WTC11 (cell line): ENCODE measurements at regions not wholly inside any gene's neighbourhood (a gene's known extent, or its start where the extent isn't known, plus 50 kb on each side); places are given as distances from the start of the nearest gene placed in this dataset.

ENCODE experiments used
- ATAC-seq: fragments of 200-7000 bp; cut with Tn5 transposase; 2 replicates; pipeline ENCODE4 v1.10.0; 2021; ENCODE audit warnings: mild to moderate bottlenecking, moderate library complexity
- CTCF ChIA-PET: fragments of 300-600 bp; sonication (Branson Sonifier 250); formaldehyde crosslinking; loops from one replicate; lab custom pipeline; 2021; ENCODE audit warnings: antibody characterized with exemption; lab: Charles Lee
- POLR2A ChIA-PET: fragments of 350-600 bp; sonication (Branson Sonifier 250); formaldehyde crosslinking; loops from one replicate; lab custom pipeline; 2021; ENCODE audit warnings: antibody characterized with exemption; lab: Charles Lee
- DNase-seq: peaks from one replicate; pipeline ENCODE4 v3.0.0; 2021; ENCODE audit warnings: low spot score
- H3K27ac Mint-ChIP-seq: 2 replicates; pipeline ENCODE4 v1.8.0; 2021; ENCODE audit warnings: mixed read lengths
- H3K27me3 Mint-ChIP-seq: 2 replicates; pipeline ENCODE4 v1.8.0; 2021; ENCODE audit warnings: low read depth, mild to moderate bottlenecking, moderate library complexity, mixed read lengths
- H3K36me3 Mint-ChIP-seq: 2 replicates; pipeline ENCODE4 v1.8.0; 2021; ENCODE audit warnings: mixed read lengths
- H3K4me1 Mint-ChIP-seq: 2 replicates; pipeline ENCODE4 v1.8.0; 2022; ENCODE audit warnings: mixed read lengths
- H3K4me3 Mint-ChIP-seq: 2 replicates; pipeline ENCODE4 v1.8.0; 2021; ENCODE audit warnings: mild to moderate bottlenecking, moderate library complexity, mixed read lengths
- H3K9me3 Mint-ChIP-seq: 2 replicates; pipeline ENCODE4 v1.8.0; 2021; ENCODE audit warnings: mixed read lengths
- AFF4 ChIP-seq: sonication (generic); formaldehyde crosslinking; IDR thresholded peaks from 2 replicates; pipeline ENCODE4 v1.8.1; 2023; ENCODE audit warnings: mild to moderate bottlenecking, missing genetic modification reagents, borderline replicate concordance
- ATF3 ChIP-seq: sonication (generic); formaldehyde crosslinking; conservative IDR thresholded peaks from 2 replicates; pipeline ENCODE4 v1.8.1; 2022; ENCODE audit warnings: mild to moderate bottlenecking, missing genetic modification reagents
- CREM ChIP-seq: sonication (generic); formaldehyde crosslinking; IDR thresholded peaks from 2 replicates; pipeline ENCODE4 v1.8.1; 2022; ENCODE audit warnings: mild to moderate bottlenecking, missing genetic modification reagents, moderate library complexity
- EMX1 ChIP-seq: fragments of 250-450 bp; sonication (Bioruptor Pico); IDR thresholded peaks from 2 replicates; pipeline ENCODE4 v1.8.0; 2021; ENCODE audit warnings: mild to moderate bottlenecking
- IRF2 ChIP-seq: sonication (generic); formaldehyde crosslinking; IDR thresholded peaks from 2 replicates; pipeline ENCODE4 v1.8.0; 2022; ENCODE audit warnings: low read depth, missing genetic modification reagents, borderline replicate concordance
- PREB ChIP-seq: sonication (generic); formaldehyde crosslinking; IDR thresholded peaks from 2 replicates; pipeline ENCODE4 v1.8.1; 2022; ENCODE audit warnings: mild to moderate bottlenecking, missing genetic modification reagents, moderate library complexity, borderline replicate concordance
- ZMAT4 ChIP-seq: fragments of 250-450 bp; sonication (Bioruptor Pico); IDR thresholded peaks from 2 replicates; pipeline ENCODE4 v1.9.0; 2021; ENCODE audit warnings: mild to moderate bottlenecking
- ZNF138 ChIP-seq: sonication (generic); formaldehyde crosslinking; conservative IDR thresholded peaks from 2 replicates; pipeline ENCODE4 v1.8.1; 2022; ENCODE audit warnings: mild to moderate bottlenecking, moderate library complexity, missing genetic modification reagents
- ZNF396 ChIP-seq: fragments of 250-450 bp; sonication (Bioruptor Pico); IDR thresholded peaks from 2 replicates; pipeline ENCODE4 v1.8.0; 2021; ENCODE audit warnings: mild to moderate bottlenecking, moderate library complexity, borderline replicate concordance
- ZNF425 ChIP-seq: fragments of 250-450 bp; sonication (Bioruptor Pico); conservative IDR thresholded peaks from 2 replicates; pipeline ENCODE4 v1.9.0; 2021; ENCODE audit warnings: mild to moderate bottlenecking
- ZNF532 ChIP-seq: fragments of 250-450 bp; sonication (Bioruptor Pico); IDR thresholded peaks from 2 replicates; pipeline ENCODE4 v1.9.0; 2021; ENCODE audit warnings: mild to moderate bottlenecking, borderline replicate concordance

GRCh38 chr10:23974746-23975272 is 234.1 kb upstream of the KIAA1217 start:
- H3K27ac Mint-ChIP-seq, result 0 out of 2 replicates have a peak overlapping the region, but pooled peaks have one; percentile 22

GRCh38 chr10:23975431-23975830 is 233.5 kb upstream of the KIAA1217 start:
- H3K9me3 Mint-ChIP-seq, result peaks cover 15% of the 10 kb centered on the region
- H3K36me3 Mint-ChIP-seq, result 0 out of 2 replicates have a peak, but pooled peaks cover 3% of the 10 kb centered on the region
- H3K4me3 Mint-ChIP-seq, result no peak overlapping the region
- POLR2A ChIA-PET, result no interaction called here
- DNase-seq, result no peak
- no peak for ATAC-seq
- peaks cover 33% of the 10 kb centered on the region for H3K4me1 Mint-ChIP-seq
- no peak overlapping the region for H3K27ac Mint-ChIP-seq
- no peaks in the 10 kb centered on the region for H3K27me3 Mint-ChIP-seq
- CTCF ChIA-PET, result interaction anchor here (1.5 kb wide), 1 partner anchor 18 kb away, joined by 3 read pairs; no protein-coding TSS in a partner anchor
- TF ChIP-seq ATF3 (CRISPR knock-in tag) (no peak), ZNF532 (CRISPR knock-in tag) (no peak), IRF2 (CRISPR knock-in tag) (no peak), ZNF396 (no peak)

More at GRCh38 chr10:23974746-23975272, 234.1 kb upstream of the KIAA1217 start:
- no peak for ATAC-seq
- ChIA-PET CTCF (interaction anchor here (1.5 kb wide), 1 partner anchor 19 kb away, joined by 3 read pairs; no protein-coding TSS in a partner anchor), POLR2A (no interaction called here)
- TF ChIP-seq CREM (CRISPR knock-in tag) (no peak), ZNF425 (no peak), EMX1 (CRISPR knock-in tag) (no peak), ZNF138 (CRISPR knock-in tag) (no peak), AFF4 (CRISPR knock-in tag) (no peak), ZMAT4 (CRISPR knock-in tag) (no peak), PREB (CRISPR knock-in tag) (no peak)
- DNase-seq, result no peak
- H3K9me3 Mint-ChIP-seq, result peaks cover 20% of the 10 kb centered on the region
- no peak overlapping the region for H3K4me3 Mint-ChIP-seq
- H3K4me1 Mint-ChIP-seq, result peaks cover 27% of the 10 kb centered on the region
- 0 out of 2 replicates have a peak, but pooled peaks cover 3% of the 10 kb centered on the region for H3K36me3 Mint-ChIP-seq
- no peaks in the 10 kb centered on the region for H3K27me3 Mint-ChIP-seq
